Activated effector memory CD4-positive, alpha-beta T cell treated with Interleukin-2 at 50 U/mL for 16 hours (primary cell): ENCODE measurements at regions not wholly inside any gene's neighbourhood (a gene's known extent, or its start where the extent isn't known, plus 50 kb on each side); places are given as distances from the start of the nearest gene placed in this dataset.

Source experiments
- DNase-seq: peaks from one replicate; pipeline ENCODE4 v3.0.0-alpha.2; 2020

- DNase-seq = no peak
These were observed 96.3 kb downstream of the FOXF2 start for GRCh38 chr6:1485678-1486077.

GRCh38 chr6:1486387-1486786 lies 97.0 kb downstream of the FOXF2 start:
- no peak for DNase-seq

- DNase-seq = no peak
These were observed 97.9 kb downstream of the FOXF2 start for GRCh38 chr6:1487239-1487638.

GRCh38 chr6:1491025-1491424 lies 101.6 kb downstream of the FOXF2 start:
- no peak for DNase-seq

- DNase-seq = no peak
These were observed 102.4 kb downstream of the FOXF2 start for GRCh38 chr6:1491591-1492319.

- no peak for DNase-seq
These were observed 105.3 kb downstream of the FOXF2 start for GRCh38 chr6:1494671-1495070.

GRCh38 chr6:1495344-1495743 lies 106.0 kb downstream of the FOXF2 start:
- no peak for DNase-seq

GRCh38 chr6:1496092-1496491 lies 106.7 kb downstream of the FOXF2 start:
- DNase-seq = no peak

GRCh38 chr6:1496836-1497760 lies 107.7 kb downstream of the FOXF2 start:
- no peak for DNase-seq

GRCh38 chr6:1497761-1498105 lies 108.4 kb downstream of the FOXF2 start:
- DNase-seq = no peak

GRCh38 chr6:1498491-1499113 lies 109.2 kb downstream of the FOXF2 start:
- no peak for DNase-seq

- DNase-seq = no peak
These were observed 109.9 kb upstream of the FOXC1 start for GRCh38 chr6:1499777-1500176.

GRCh38 chr6:1500913-1501312 lies 108.8 kb upstream of the FOXC1 start:
- DNase-seq = no peak

GRCh38 chr6:1502041-1502440 lies 107.7 kb upstream of the FOXC1 start:
- DNase-seq = no peak

GRCh38 chr6:1503811-1504210 lies 105.9 kb upstream of the FOXC1 start:
- no peak for DNase-seq

- DNase-seq = no peak
These were observed 105.2 kb upstream of the FOXC1 start for GRCh38 chr6:1504465-1504864.

- DNase-seq = no peak
These were observed 102.5 kb upstream of the FOXC1 start for GRCh38 chr6:1507251-1507650.

- no peak for DNase-seq
These were observed 100.5 kb upstream of the FOXC1 start for GRCh38 chr6:1509241-1509640.

- no peak for DNase-seq
These were observed 99.5 kb upstream of the FOXC1 start for GRCh38 chr6:1510239-1510638.

- no peak for DNase-seq
These were observed 96.4 kb upstream of the FOXC1 start for GRCh38 chr6:1513215-1513780.

GRCh38 chr6:1514078-1514477 lies 95.6 kb upstream of the FOXC1 start:
- DNase-seq = no peak

- no peak for DNase-seq
These were observed 94.4 kb upstream of the FOXC1 start for GRCh38 chr6:1515280-1515679.

- DNase-seq = no peak
These were observed 93.9 kb upstream of the FOXC1 start for GRCh38 chr6:1515781-1516180.
